ENCODE measurements at regions not wholly inside any gene's neighbourhood (a gene's known extent, or its start where the extent isn't known, plus 50 kb on each side); places are given as distances from the start of the nearest gene placed in this dataset.
"Not testable (repeated sequence)": the region's sequence is repeated elsewhere in the genome, so short reads cannot be mapped to it uniquely, and the experiment has no call there.

GRCh38 chr12:13924286-13924685, 57.1 kb downstream of the GRIN2B start:
- no peak for DNase-seq
- in situ Hi-C loops (cut with MboI; ENCODE audit: low pct_unique_long_range_greater_than_20kb, low sequenced_read_pairs), result no loop called here

GRCh38 chr12:13918897-13919296, 62.5 kb downstream of the GRIN2B start:
- in situ Hi-C loops (cut with MboI; ENCODE audit: low pct_unique_long_range_greater_than_20kb, low sequenced_read_pairs), result no loop called here
- no peak for DNase-seq

- in situ Hi-C loops (cut with MboI; ENCODE audit: low pct_unique_long_range_greater_than_20kb, low sequenced_read_pairs), result no loop called here
- no peak for DNase-seq
These were observed 66.3 kb downstream of the GRIN2B start for GRCh38 chr12:13915096-13915495.

GRCh38 chr12:13913371-13913770, 68.0 kb downstream of the GRIN2B start:
- DNase-seq, result no peak
- in situ Hi-C loops (cut with MboI; ENCODE audit: low pct_unique_long_range_greater_than_20kb, low sequenced_read_pairs), result no loop called here

GRCh38 chr12:13911756-13912554, 69.4 kb downstream of the GRIN2B start:
- DNase-seq, result no peak
- in situ Hi-C loops (cut with MboI; ENCODE audit: low pct_unique_long_range_greater_than_20kb, low sequenced_read_pairs), result no loop called here

- no peak for DNase-seq
- in situ Hi-C loops (cut with MboI; ENCODE audit: low pct_unique_long_range_greater_than_20kb, low sequenced_read_pairs), result no loop called here
These were observed 75.6 kb downstream of the GRIN2B start for GRCh38 chr12:13905794-13906193.

GRCh38 chr12:13900718-13901117, 80.7 kb downstream of the GRIN2B start:
- no peak for DNase-seq
- in situ Hi-C loops (cut with MboI; ENCODE audit: low pct_unique_long_range_greater_than_20kb, low sequenced_read_pairs), result no loop called here

GRCh38 chr12:13898387-13898786, 83.0 kb downstream of the GRIN2B start:
- in situ Hi-C loops (cut with MboI; ENCODE audit: low pct_unique_long_range_greater_than_20kb, low sequenced_read_pairs), result not testable (repeated sequence)

GRCh38 chr12:13897811-13898210, 83.6 kb downstream of the GRIN2B start:
- no peak for DNase-seq
- in situ Hi-C loops (cut with MboI; ENCODE audit: low pct_unique_long_range_greater_than_20kb, low sequenced_read_pairs), result no loop called here

More at GRCh38 chr12:13898387-13898786, 83.0 kb downstream of the GRIN2B start:
- DNase-seq, result not testable (repeated sequence)

GRCh38 chr12:13896063-13896626, 85.3 kb downstream of the GRIN2B start:
- in situ Hi-C loops (cut with MboI; ENCODE audit: low pct_unique_long_range_greater_than_20kb, low sequenced_read_pairs), result no loop called here
- no peak for DNase-seq

GRCh38 chr12:13891902-13892301, 89.5 kb downstream of the GRIN2B start:
- in situ Hi-C loops (cut with MboI; ENCODE audit: low pct_unique_long_range_greater_than_20kb, low sequenced_read_pairs), result no loop called here
- DNase-seq, result no peak

GRCh38 chr12:13890943-13891342, 90.5 kb downstream of the GRIN2B start:
- in situ Hi-C loops (cut with MboI; ENCODE audit: low pct_unique_long_range_greater_than_20kb, low sequenced_read_pairs), result no loop called here
- DNase-seq, result no peak

- no peak for DNase-seq
- in situ Hi-C loops (cut with MboI; ENCODE audit: low pct_unique_long_range_greater_than_20kb, low sequenced_read_pairs), result no loop called here
These were observed 93.5 kb downstream of the GRIN2B start for GRCh38 chr12:13887779-13888388.

- DNase-seq, result no peak
- in situ Hi-C loops (cut with MboI; ENCODE audit: low pct_unique_long_range_greater_than_20kb, low sequenced_read_pairs), result no loop called here
These were observed 99.2 kb downstream of the GRIN2B start for GRCh38 chr12:13882176-13882575.

GRCh38 chr12:13880613-13881012, 100.8 kb downstream of the GRIN2B start:
- no peak for DNase-seq
- in situ Hi-C loops (cut with MboI; ENCODE audit: low pct_unique_long_range_greater_than_20kb, low sequenced_read_pairs), result no loop called here

- no peak for DNase-seq
- in situ Hi-C loops (cut with MboI; ENCODE audit: low pct_unique_long_range_greater_than_20kb, low sequenced_read_pairs), result no loop called here
These were observed 105.7 kb downstream of the GRIN2B start for GRCh38 chr12:13875744-13876143.

- no peak for DNase-seq
- in situ Hi-C loops (cut with MboI; ENCODE audit: low pct_unique_long_range_greater_than_20kb, low sequenced_read_pairs), result no loop called here
These were observed 111.1 kb downstream of the GRIN2B start for GRCh38 chr12:13870255-13870654.

- in situ Hi-C loops (cut with MboI; ENCODE audit: low pct_unique_long_range_greater_than_20kb, low sequenced_read_pairs), result no loop called here
- DNase-seq, result peak; percentile 54
These were observed 117.2 kb downstream of the GRIN2B start for GRCh38 chr12:13864081-13864673.

GRCh38 chr12:13857750-13858149, 123.7 kb downstream of the GRIN2B start:
- in situ Hi-C loops (cut with MboI; ENCODE audit: low pct_unique_long_range_greater_than_20kb, low sequenced_read_pairs), result no loop called here
- no peak for DNase-seq

- DNase-seq, result no peak
- in situ Hi-C loops (cut with MboI; ENCODE audit: low pct_unique_long_range_greater_than_20kb, low sequenced_read_pairs), result no loop called here
These were observed 127.9 kb downstream of the GRIN2B start for GRCh38 chr12:13853471-13853870.
